ENCODE measurements at regions not wholly inside any gene's neighbourhood (a gene's known extent, or its start where the extent isn't known, plus 50 kb on each side); places are given as distances from the start of the nearest gene placed in this dataset.
A peak's percentile ranks its signal among the peaks of the same experiment; 100 is the strongest.
"Not testable (repeated sequence)": the region's sequence is repeated elsewhere in the genome, so short reads cannot be mapped to it uniquely, and the experiment has no call there.

DNA sequence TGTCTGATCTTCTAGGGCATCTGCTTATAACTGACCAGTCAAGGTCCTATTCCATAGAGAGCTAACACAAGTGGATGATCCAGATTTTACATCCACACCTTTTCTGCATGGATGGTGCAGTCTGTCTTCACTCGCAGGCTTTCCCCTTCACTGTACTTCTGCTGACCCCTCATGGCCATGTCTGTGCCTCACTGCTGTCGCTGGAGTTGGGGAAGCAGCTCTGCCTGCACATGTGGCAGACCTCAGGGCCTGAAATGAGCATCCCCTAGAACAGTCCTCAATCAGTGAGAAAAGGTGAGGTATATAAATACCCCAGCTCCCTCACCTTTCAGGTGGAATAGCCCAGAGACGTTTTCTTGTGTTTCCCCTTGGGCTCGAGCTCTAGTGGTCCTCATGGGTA lies 233.8 kb downstream of the ANKRD36B start:
- no peaks in the 10 kb centered on the region for H3K27me3 ChIP-seq
- peak; percentile 48 for DNase-seq (ENCODE audit: low spot score)
- H3K27ac ChIP-seq = no peak overlapping the region
- no peaks in the 10 kb centered on the region for H3K9me3 ChIP-seq
- no peak overlapping the region for H3K4me3 ChIP-seq
- H3K4me1 ChIP-seq = no peaks in the 10 kb centered on the region
- TF ChIP-seq, protein P1, sequence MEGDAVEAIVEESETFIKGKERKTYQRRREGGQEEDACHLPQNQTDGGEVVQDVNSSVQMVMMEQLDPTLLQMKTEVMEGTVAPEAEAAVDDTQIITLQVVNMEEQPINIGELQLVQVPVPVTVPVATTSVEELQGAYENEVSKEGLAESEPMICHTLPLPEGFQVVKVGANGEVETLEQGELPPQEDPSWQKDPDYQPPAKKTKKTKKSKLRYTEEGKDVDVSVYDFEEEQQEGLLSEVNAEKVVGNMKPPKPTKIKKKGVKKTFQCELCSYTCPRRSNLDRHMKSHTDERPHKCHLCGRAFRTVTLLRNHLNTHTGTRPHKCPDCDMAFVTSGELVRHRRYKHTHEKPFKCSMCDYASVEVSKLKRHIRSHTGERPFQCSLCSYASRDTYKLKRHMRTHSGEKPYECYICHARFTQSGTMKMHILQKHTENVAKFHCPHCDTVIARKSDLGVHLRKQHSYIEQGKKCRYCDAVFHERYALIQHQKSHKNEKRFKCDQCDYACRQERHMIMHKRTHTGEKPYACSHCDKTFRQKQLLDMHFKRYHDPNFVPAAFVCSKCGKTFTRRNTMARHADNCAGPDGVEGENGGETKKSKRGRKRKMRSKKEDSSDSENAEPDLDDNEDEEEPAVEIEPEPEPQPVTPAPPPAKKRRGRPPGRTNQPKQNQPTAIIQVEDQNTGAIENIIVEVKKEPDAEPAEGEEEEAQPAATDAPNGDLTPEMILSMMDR (IDR thresholded peaks at IDR 0.05) = no peak
- H3K36me3 ChIP-seq = no peaks in the 10 kb centered on the region

DNA sequence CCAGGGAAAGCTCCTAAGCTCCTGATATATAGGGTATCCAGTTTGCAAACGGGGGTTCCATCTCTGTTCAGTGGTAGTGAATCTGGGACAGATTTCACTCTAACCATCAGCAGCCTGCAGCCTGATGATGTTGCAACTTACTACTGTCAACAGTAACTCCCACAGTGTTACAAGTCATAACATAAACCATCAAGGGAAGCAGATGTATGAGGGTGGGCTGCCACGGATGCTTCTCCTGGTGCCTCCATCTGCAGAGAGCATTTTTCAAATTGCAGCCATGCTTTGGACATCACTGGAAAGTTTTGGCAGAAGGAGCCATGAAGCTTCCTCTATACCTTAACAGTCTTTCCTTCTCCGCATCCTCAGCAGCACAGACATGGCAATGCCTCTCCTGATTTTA lies 234.5 kb downstream of the ANKRD36B start:
- Histone ChIP-seq H3K27me3 (no peaks in the 10 kb centered on the region), H3K27ac (no peak overlapping the region), H3K9me3 (no peaks in the 10 kb centered on the region), H3K4me1 (no peaks in the 10 kb centered on the region), H3K36me3 (no peaks in the 10 kb centered on the region), H3K4me3 (no peak overlapping the region)
- TF ChIP-seq, protein P1 (IDR thresholded peaks at IDR 0.05) = no peak
- DNase-seq (ENCODE audit: low spot score) = no peak

DNA sequence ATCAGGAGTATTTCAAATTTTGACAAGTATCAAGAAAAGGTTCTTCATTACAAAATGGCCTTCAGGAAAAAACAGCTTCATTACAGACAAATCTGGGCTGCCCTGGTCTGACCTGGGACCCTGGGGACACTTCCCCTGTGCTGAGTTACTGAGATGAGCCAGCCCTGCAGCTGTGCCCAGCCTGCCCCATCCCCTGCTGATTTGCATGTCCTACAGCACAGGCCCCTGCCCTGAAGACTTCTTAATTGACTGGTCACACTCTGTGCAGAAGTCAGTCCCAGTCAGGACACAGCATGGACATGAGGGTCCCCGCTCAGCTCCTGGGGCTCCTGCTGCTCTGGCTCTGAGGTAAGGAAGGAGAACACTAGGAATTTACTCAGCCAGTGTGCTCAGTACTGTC lies 235.1 kb downstream of the ANKRD36B start:
- no peak for DNase-seq (ENCODE audit: low spot score)
- Histone ChIP-seq H3K4me1 (no peaks in the 10 kb centered on the region), H3K36me3 (no peaks in the 10 kb centered on the region), H3K27ac (no peak overlapping the region), H3K4me3 (no peak overlapping the region), H3K27me3 (no peaks in the 10 kb centered on the region), H3K9me3 (no peaks in the 10 kb centered on the region)
- TF ChIP-seq, protein P1 (IDR thresholded peaks at IDR 0.05) = no peak

DNA sequence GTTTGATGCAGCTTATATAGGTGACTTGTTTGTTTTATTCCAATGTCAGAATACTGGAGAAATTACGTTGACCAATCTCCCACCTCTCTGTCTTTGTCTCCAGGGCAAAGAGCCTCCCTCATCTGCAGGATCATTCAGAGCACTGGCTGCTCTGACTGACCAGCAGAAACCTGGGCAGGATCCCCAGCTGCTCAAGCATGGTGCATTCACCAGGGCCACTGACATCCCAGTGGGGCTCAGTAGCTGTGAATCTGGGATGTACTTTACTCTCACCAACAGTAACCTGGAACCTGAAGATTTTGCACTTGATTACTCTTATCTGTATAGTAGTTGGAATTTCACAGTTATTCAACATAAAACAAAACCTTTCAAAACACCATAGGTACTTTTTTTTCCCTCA lies 235.9 kb downstream of the ANKRD36 start:
- Histone ChIP-seq H3K9me3 (no peaks in the 10 kb centered on the region), H3K4me1 (no peaks in the 10 kb centered on the region), H3K4me3 (no peak overlapping the region), H3K27ac (no peak overlapping the region), H3K36me3 (no peaks in the 10 kb centered on the region), H3K27me3 (no peaks in the 10 kb centered on the region)
- TF ChIP-seq, protein P1 (IDR thresholded peaks at IDR 0.05) = no peak
- no peak for DNase-seq (ENCODE audit: low spot score)

DNA sequence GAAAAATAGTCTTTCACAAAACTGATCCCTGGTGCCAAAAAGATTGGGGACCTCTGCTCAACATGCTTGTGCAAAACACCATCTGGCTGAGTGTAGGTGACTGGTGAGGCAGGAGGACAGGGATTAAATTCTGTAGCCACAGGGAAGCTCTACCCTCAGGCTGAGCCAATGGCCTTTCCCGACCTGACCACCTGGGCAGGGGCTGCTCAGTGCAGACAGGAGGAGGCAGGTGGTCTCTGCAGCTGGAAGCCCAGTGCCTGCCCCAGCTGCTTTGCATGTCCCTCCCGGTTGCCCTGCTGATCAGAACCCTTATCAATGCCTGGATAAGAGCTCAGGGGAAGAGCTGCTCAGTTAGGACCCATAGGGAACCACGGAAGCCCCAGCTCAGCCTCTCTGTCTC lies 235.3 kb downstream of the ANKRD36 start:
- no peak for DNase-seq (ENCODE audit: low spot score)
- Histone ChIP-seq H3K36me3 (no peaks in the 10 kb centered on the region), H3K4me3 (no peak overlapping the region), H3K4me1 (no peaks in the 10 kb centered on the region), H3K9me3 (no peaks in the 10 kb centered on the region), H3K27ac (no peak overlapping the region), H3K27me3 (no peaks in the 10 kb centered on the region)
- TF ChIP-seq, protein P1 (IDR thresholded peaks at IDR 0.05) = no peak

DNA sequence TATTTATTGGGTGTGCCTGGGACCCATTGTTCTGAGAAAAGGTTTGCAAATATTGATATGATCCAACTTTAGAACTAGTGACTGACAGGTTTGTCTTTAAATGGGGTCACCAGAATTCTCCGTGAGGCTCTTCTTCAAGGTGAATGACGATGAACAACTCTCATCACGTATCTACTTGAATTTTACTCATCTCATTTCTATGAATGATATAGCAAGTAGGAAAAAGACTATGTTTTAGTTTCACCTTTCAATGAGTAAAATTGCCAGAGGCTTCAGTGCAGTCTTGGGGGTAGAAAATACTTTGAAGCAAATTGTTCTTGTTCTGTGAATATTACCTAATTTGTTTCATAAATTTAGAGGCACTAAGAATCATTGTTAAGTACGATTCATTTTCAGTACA lies 232.0 kb downstream of the ANKRD36 start:
- not testable (repeated sequence) for H3K27ac ChIP-seq; H3K27me3 ChIP-seq; H3K36me3 ChIP-seq; H3K9me3 ChIP-seq; DNase-seq (ENCODE audit: low spot score); H3K4me3 ChIP-seq; H3K4me1 ChIP-seq

DNA sequence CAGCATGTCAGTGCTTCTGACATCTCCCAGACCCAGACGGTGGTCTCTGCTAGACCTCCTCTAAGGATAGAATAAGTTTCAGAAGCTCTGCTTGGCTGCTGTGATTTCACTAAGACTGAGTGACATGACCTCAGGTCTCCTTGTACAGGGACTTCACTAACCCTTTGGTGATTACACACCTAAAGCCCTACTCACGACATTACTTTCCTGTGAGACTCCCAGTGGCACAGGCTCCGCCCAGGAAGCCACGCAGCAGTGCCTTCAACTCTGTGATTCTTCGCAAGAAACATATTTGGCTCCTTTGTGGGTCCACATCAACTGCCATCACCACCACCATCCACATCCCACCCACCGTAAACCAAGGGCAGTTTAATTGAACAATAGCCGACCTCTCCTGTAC lies 220.7 kb downstream of the ANKRD36 start:
- not testable (repeated sequence) for H3K27me3 ChIP-seq; H3K4me1 ChIP-seq; DNase-seq (ENCODE audit: low spot score); H3K4me3 ChIP-seq; H3K27ac ChIP-seq; H3K9me3 ChIP-seq; H3K36me3 ChIP-seq

DNA sequence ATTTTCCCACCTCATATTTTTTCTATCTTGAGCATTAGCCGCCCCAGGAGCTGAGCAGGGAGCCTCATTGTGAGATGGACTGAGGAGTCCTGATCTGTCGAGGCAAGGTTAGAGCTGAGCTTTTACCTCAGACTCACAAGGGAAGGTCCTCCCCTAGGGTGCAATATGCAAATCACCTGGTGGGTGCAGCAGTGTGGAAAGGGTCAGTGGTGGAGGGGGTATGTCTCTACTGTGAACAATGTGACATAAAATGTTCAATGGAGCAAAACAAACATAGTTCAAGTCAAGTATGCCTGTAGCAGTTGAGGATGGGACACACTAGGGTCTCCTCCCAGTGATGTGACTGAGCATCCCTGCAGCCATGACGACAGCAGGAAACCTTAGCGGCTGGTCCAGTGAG lies 219.2 kb downstream of the ANKRD36 start:
- H3K27me3 ChIP-seq; H3K4me3 ChIP-seq; H3K9me3 ChIP-seq; H3K36me3 ChIP-seq; DNase-seq (ENCODE audit: low spot score); H3K27ac ChIP-seq; H3K4me1 ChIP-seq: not testable (repeated sequence)

DNA sequence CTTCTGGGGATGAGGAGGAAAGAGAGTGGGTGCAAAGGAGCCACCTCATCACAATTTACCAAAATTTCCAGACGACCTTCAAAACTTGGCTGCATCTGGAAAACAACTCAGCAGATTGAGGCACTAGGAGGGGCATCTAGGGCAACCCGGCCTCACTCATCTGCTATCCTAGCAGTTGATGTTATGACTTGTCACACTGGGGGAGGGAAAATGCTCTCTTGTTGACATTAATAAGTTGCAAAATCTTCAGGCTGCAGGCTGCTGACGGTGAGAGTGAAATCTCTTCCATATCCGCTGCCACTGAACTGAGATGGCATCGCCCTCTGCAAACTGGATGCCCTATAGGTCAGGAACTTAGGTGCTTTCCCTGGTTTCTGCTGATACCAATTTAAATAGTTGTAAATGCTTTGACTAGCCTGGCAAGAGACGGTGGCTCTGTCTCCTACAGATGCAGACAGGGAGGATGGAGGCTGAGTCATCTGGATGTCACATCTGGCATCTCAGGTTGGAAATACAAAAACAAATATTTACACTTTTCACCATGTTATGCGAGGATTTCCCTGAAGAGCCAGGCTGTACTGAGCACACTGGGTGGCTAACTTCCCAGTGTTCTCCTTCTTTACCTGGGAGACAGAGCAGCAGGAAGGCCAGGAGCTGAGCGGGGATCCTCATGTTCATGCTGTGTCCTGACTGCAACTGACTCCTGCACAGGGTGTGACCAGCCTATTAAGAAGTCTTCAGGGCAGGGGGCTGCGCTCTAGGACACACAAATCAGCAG lies 209.2 kb downstream of the ANKRD36 start:
- not testable (repeated sequence) for H3K9me3 ChIP-seq; H3K27ac ChIP-seq; DNase-seq (ENCODE audit: low spot score); H3K27me3 ChIP-seq; H3K4me3 ChIP-seq; H3K4me1 ChIP-seq; H3K36me3 ChIP-seq

DNA sequence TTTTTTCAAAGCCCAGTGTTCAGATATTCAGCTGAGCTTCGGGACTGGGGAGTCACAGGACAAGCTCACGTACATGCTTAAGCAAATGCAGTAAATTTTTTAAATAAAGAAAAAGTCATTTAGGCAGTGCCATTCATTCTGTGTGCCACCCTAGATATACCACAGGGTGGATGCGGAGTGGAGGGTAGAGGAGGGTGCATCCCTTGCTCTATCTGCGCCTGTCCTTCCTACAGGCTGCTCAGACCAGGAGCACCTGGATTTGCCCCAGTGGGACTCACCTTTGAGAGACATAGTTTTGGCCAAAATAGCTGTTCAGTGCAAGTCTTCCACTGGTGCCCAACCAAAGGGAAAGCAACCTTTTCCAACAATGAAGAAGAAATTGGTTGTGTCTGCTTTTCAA lies 202.4 kb downstream of the ANKRD36 start:
- DNase-seq (ENCODE audit: low spot score); H3K4me1 ChIP-seq; H3K27me3 ChIP-seq; H3K4me3 ChIP-seq; H3K9me3 ChIP-seq; H3K36me3 ChIP-seq; H3K27ac ChIP-seq: not testable (repeated sequence)

All from right atrium auricular region (tissue), 2 donors.